H9 (cell line): ENCODE measurements at regions not wholly inside any gene's neighbourhood (a gene's known extent, or its start where the extent isn't known, plus 50 kb on each side); places are given as distances from the start of the nearest gene placed in this dataset.

Source experiments
- DNase-seq: peaks from one replicate; pipeline ENCODE4 v3.0.0-alpha.2; 2017
- H2AFZ ChIP-seq: one replicate; pipeline ENCODE4 v1.6.1; 2013; ENCODE audit warnings: mild to moderate bottlenecking, low read length, control low read depth, moderate library complexity
- H2AK5ac ChIP-seq: 2 replicates; pipeline ENCODE4 v1.6.1; 2013; ENCODE audit warnings: low read length, control low read depth, mixed read lengths; ENCODE audit not compliant: insufficient read length
- H2BK120ac ChIP-seq: one replicate; pipeline ENCODE4 v1.6.1; 2013; ENCODE audit warnings: low read depth, mild to moderate bottlenecking, low read length, control low read depth, inconsistent platforms; ENCODE audit not compliant: poor library complexity, severe bottlenecking
- H2BK12ac ChIP-seq: 2 replicates; pipeline ENCODE4 v1.6.1; 2013; ENCODE audit warnings: low read length, control low read depth, mixed read lengths, low read depth; ENCODE audit not compliant: insufficient read length
- H2BK15ac ChIP-seq: 2 replicates; pipeline ENCODE4 v1.6.1; 2013; ENCODE audit warnings: low read depth, low read length, control low read depth
- H2BK20ac ChIP-seq: one replicate; pipeline ENCODE4 v1.6.1; 2013; ENCODE audit warnings: low read depth, mild to moderate bottlenecking, low read length, control low read depth, inconsistent platforms; ENCODE audit not compliant: poor library complexity, severe bottlenecking
- H2BK5ac ChIP-seq: 2 replicates; pipeline ENCODE4 v1.6.1; 2013; ENCODE audit warnings: low read length, control low read depth, mixed read lengths; ENCODE audit not compliant: insufficient read length
- H3K14ac ChIP-seq: 2 replicates; pipeline ENCODE4 v1.6.1; 2013; ENCODE audit warnings: low read length, control low read depth; ENCODE audit not compliant: insufficient read depth
- H3K18ac ChIP-seq: 2 replicates; pipeline ENCODE4 v1.6.1; 2013; ENCODE audit warnings: low read depth, mild to moderate bottlenecking, mixed read lengths, low read length, control low read depth; ENCODE audit not compliant: insufficient read length
- H3K23ac ChIP-seq: 2 replicates; pipeline ENCODE4 v1.6.1; 2013; ENCODE audit warnings: low read length, control low read depth, mixed read lengths, low read depth; ENCODE audit not compliant: insufficient read length
- H3K23me2 ChIP-seq: 2 replicates; pipeline ENCODE4 v1.6.1; 2013; ENCODE audit warnings: low read depth, mild to moderate bottlenecking, mixed read lengths, low read length, control low read depth; ENCODE audit not compliant: insufficient read length, poor library complexity, severe bottlenecking
- H3K27ac ChIP-seq: 2 replicates; pipeline ENCODE4 v1.5.1; 2013; ENCODE audit warnings: low read length, control low read depth, mixed read lengths, low read depth; ENCODE audit not compliant: insufficient read length
- H3K27me3 ChIP-seq: 2 replicates; pipeline ENCODE4 v1.6.1; 2013; ENCODE audit warnings: low read length, control low read depth, inconsistent platforms; ENCODE audit not compliant: insufficient read depth
- H3K4ac ChIP-seq: 2 replicates; pipeline ENCODE4 v1.6.1; 2013; ENCODE audit warnings: low read depth, mild to moderate bottlenecking, control low read depth, inconsistent platforms, low read length, moderate library complexity
- H3K4me1 ChIP-seq: 2 replicates; pipeline ENCODE4 v1.6.1; 2013; ENCODE audit warnings: low read length, control low read depth, inconsistent platforms; ENCODE audit not compliant: insufficient read depth
- H3K4me2 ChIP-seq: 2 replicates; pipeline ENCODE4 v1.6.1; 2013; ENCODE audit warnings: low read length, control low read depth, mixed read lengths; ENCODE audit not compliant: insufficient read length, insufficient read depth
- H3K56ac ChIP-seq: 2 replicates; pipeline ENCODE4 v1.6.1; 2013; ENCODE audit warnings: low read depth, mild to moderate bottlenecking, mixed read lengths, low read length, control low read depth; ENCODE audit not compliant: insufficient read length
- H3K79me1 ChIP-seq: 2 replicates; pipeline ENCODE4 v1.6.1; 2013; ENCODE audit warnings: low read depth, mild to moderate bottlenecking, moderate library complexity, low read length, control low read depth, inconsistent platforms; ENCODE audit not compliant: insufficient read depth, poor library complexity, severe bottlenecking
- H3K79me2 ChIP-seq: 2 replicates; pipeline ENCODE4 v1.6.1; 2013; ENCODE audit warnings: low read length, control low read depth, inconsistent platforms; ENCODE audit not compliant: insufficient read depth
- H3K9ac ChIP-seq: 2 replicates; pipeline ENCODE4 v1.6.1; 2013; ENCODE audit warnings: low read length, control low read depth, mixed read lengths; ENCODE audit not compliant: insufficient read length; ENCODE audit errors: extremely low read depth
- H3K9me3 ChIP-seq: one replicate; pipeline ENCODE4 v1.6.1; 2013; ENCODE audit warnings: low read depth, low read length, inconsistent platforms; ENCODE audit not compliant: control insufficient read depth
- H3T11ph ChIP-seq: one replicate; pipeline ENCODE4 v1.6.1; 2013; ENCODE audit warnings: mild to moderate bottlenecking, low read length, control low read depth, inconsistent platforms
- H4K20me1 ChIP-seq: one replicate; pipeline ENCODE4 v1.6.1; 2013; ENCODE audit not compliant: control insufficient read depth, insufficient read length, insufficient read depth
- H4K5ac ChIP-seq: 2 replicates; pipeline ENCODE4 v1.6.1; 2013; ENCODE audit warnings: low read depth, mild to moderate bottlenecking, mixed read lengths, low read length, control low read depth; ENCODE audit not compliant: insufficient read length
- H4K8ac ChIP-seq: replicated peaks from 2 replicates; pipeline ENCODE4 v1.6.1; 2013; ENCODE audit warnings: low read length, control low read depth, mixed read lengths, low read depth; ENCODE audit not compliant: insufficient read length
- H4K91ac ChIP-seq: 2 replicates; pipeline ENCODE4 v1.6.1; 2013; ENCODE audit warnings: low read depth, mild to moderate bottlenecking, moderate library complexity, mixed read lengths, low read length, control low read depth; ENCODE audit not compliant: insufficient read length
- H3K27ac Mint-ChIP-seq, 3 experiments: 2 replicates in 2 of 3; 3 replicates in 1 of 3; pipeline ENCODE4 v1.8.0; 2020 to 2021; ENCODE audit warnings: mixed read lengths in 3 of 3, mild to moderate bottlenecking in 1 of 3, moderate library complexity in 1 of 3
- H3K27me3 Mint-ChIP-seq: 2 replicates; pipeline ENCODE4 v1.8.0; 2021; ENCODE audit warnings: low read depth, mild to moderate bottlenecking, moderate library complexity, mixed read lengths
- H3K36me3 Mint-ChIP-seq, 3 experiments: 2 replicates in 2 of 3; 3 replicates in 1 of 3; pipeline ENCODE4 v1.8.0; 2020 to 2021; ENCODE audit warnings: low read depth in 3 of 3, mixed read lengths in 3 of 3; ENCODE audit not compliant: insufficient read depth in 1 of 3
- H3K4me1 Mint-ChIP-seq, 2 experiments: 2 replicates each; pipeline ENCODE4 v1.8.0; 2020; ENCODE audit warnings: mixed read lengths in 2 of 2
- H3K4me3 Mint-ChIP-seq, 2 experiments: 2 replicates in 1 of 2; 3 replicates in 1 of 2; pipeline ENCODE4 v1.8.0; 2020 to 2021; ENCODE audit warnings: mild to moderate bottlenecking in 2 of 2, mixed read lengths in 2 of 2, moderate library complexity in 1 of 2
- H3K9me3 Mint-ChIP-seq, 2 experiments: 2 replicates in 1 of 2; 3 replicates in 1 of 2; pipeline ENCODE4 v1.8.0; 2020; ENCODE audit warnings: mild to moderate bottlenecking in 2 of 2, mixed read lengths in 2 of 2, moderate library complexity in 1 of 2
- CTCF ChIP-seq: fragments of 200-600 bp; sonication (generic); conservative IDR thresholded peaks from 3 replicates; pipeline ENCODE4 v1.8.0; 2021; ENCODE audit warnings: antibody characterized with exemption, mild to moderate bottlenecking
- WGBS: extraction: QIAGEN DNeasy Blood & Tissue Kit; methylation state at CpG from one replicate; pipeline ENCODE4 v1.1.7; 2013; ENCODE audit warnings: missing lambda C conversion rate, low lambda C conversion rate, mixed read lengths; ENCODE audit not compliant: insufficient read length; ENCODE audit errors: extremely low coverage; 5-methylcytosine and 5-hydroxymethylcytosine counted together

DNA sequence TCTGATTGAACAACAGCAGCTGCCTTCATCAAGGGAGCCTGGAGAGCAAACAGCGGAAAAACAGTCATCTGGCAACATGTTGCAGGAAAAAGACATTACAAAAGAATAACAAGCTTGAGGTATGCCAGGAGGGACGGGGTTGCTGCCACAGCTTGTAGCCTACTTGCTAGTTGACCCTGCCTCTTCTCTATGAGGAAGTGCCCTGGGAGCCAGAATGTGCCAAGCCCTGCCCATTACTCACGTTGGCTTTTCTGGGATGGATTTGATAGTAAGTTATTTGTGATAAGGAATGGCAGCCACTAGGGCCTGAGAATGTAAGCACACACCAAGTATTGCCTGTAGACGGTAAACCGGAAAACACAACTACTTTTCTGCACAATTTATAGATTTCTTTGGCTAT, 113.5 kb upstream of the KIRREL3 start:
- H3K79me2 ChIP-seq = no peaks in the 10 kb centered on the region
- no peak overlapping the region for H3K18ac ChIP-seq
- H3K27ac Mint-ChIP-seq = no peak overlapping the region
- H3K27me3 ChIP-seq = no peaks in the 10 kb centered on the region
- no peak overlapping the region for H3K23ac ChIP-seq
- H2BK12ac ChIP-seq = no peak overlapping the region
- H2BK5ac ChIP-seq = no peak overlapping the region
- no peak overlapping the region for H3K56ac ChIP-seq
- no peak overlapping the region for H3K4ac ChIP-seq
- peaks cover 34 to 35% of the 10 kb centered on the region in 2 experiments for H3K4me1 Mint-ChIP-seq
- no CpG with 5 or more reads among the region's 5 CpGs for WGBS
- H3K9ac ChIP-seq = no peak overlapping the region
- H4K20me1 ChIP-seq = no peaks in the 10 kb centered on the region
- no peaks in the 10 kb centered on the region for H3K9me3 ChIP-seq
- H2BK20ac ChIP-seq = no peak overlapping the region
- no peak overlapping the region for H2AFZ ChIP-seq
- no peak for DNase-seq
- no peak overlapping the region for H4K5ac ChIP-seq
- H3K9me3 Mint-ChIP-seq = no peaks in the 10 kb centered on the region
- no peaks in the 10 kb centered on the region for H3K27me3 Mint-ChIP-seq
- no peaks in the 10 kb centered on the region for H3K23me2 ChIP-seq
- H2AK5ac ChIP-seq = no peak overlapping the region
- no peaks in the 10 kb centered on the region for H3K79me1 ChIP-seq
- no peak for TF ChIP-seq CTCF
- no peak overlapping the region for H2BK15ac ChIP-seq
- H3K4me2 ChIP-seq = no peak overlapping the region
- peaks cover 8% of the 10 kb centered on the region; the same call in 1 of the 2 replicates for H3K4me1 ChIP-seq
- H3K14ac ChIP-seq = no peak overlapping the region
- H3K36me3 Mint-ChIP-seq = no peaks in the 10 kb centered on the region
- no peak overlapping the region for H4K91ac ChIP-seq
- H3K4me3 Mint-ChIP-seq = no peak overlapping the region
- H3K27ac ChIP-seq = no peak overlapping the region
- H3T11ph ChIP-seq = no peak overlapping the region
- H2BK120ac ChIP-seq = no peak overlapping the region
- H4K8ac ChIP-seq = no peak overlapping the region
